Tibial artery (tissue), 4 donors: ENCODE measurements at regions not wholly inside any gene's neighbourhood (a gene's known extent, or its start where the extent isn't known, plus 50 kb on each side); places are given as distances from the start of the nearest gene placed in this dataset.

Experiments used
- DNase-seq, 2 donors: peaks; one replicate each; pipeline ENCODE4 v3.0.0-alpha.2; 2019
- H3K27ac ChIP-seq, 2 donors: fragments of 200-600 bp; sonication (generic) in 1 of 2; 1 replicate in 1 of 2; 2 replicates in 1 of 2; pipeline ENCODE4 v1.5.1; 2018 to 2019; ENCODE audit warnings: mild to moderate bottlenecking in 1 of 2
- H3K27me3 ChIP-seq, 2 donors: fragments of 200-600 bp; sonication (generic) in 1 of 2; one replicate each; pipeline versions ENCODE4 v1.5.1 to v1.6.0; 2016 to 2019
- H3K36me3 ChIP-seq, 3 donors: fragments of 200-600 bp; sonication (generic) in 2 of 3; one replicate each; pipeline ENCODE4 v1.5.1; 2016 to 2019; ENCODE audit warnings: mild to moderate bottlenecking in 2 of 3
- H3K4me1 ChIP-seq, 4 donors: fragments of 200-600 bp; sonication (generic) in 2 of 4; 1 replicate in 3 of 4; 2 replicates in 1 of 4; pipeline ENCODE4 v1.5.1; 2016 to 2019
- H3K4me3 ChIP-seq, 2 donors: fragments of 200-600 bp; sonication (generic) in 1 of 2; 1 replicate in 1 of 2; 2 replicates in 1 of 2; pipeline ENCODE4 v1.5.1; 2018 to 2019; ENCODE audit warnings: mild to moderate bottlenecking in 2 of 2
- H3K9me3 ChIP-seq, 3 donors: fragments of 200-600 bp; sonication (generic) in 1 of 3; one replicate each; pipeline ENCODE4 v1.5.1; 2016 to 2019
- CTCF ChIP-seq, 2 experiments: fragments of 200-600 bp in 1 of 2; fragments of 450-650 bp in 1 of 2; IDR thresholded peaks; one replicate each; pipeline ENCODE4 v1.5.1; 2017 to 2019; ENCODE audit warnings: antibody characterized with exemption in 2 of 2, mild to moderate bottlenecking in 1 of 2, moderate library complexity in 1 of 2
- intact Hi-C: fragments of 100-400 bp; cut with DNase I; formaldehyde crosslinking; loops from one replicate; pipeline ENCODE4 v1.15.0; 2023; ENCODE audit warnings: low total_unique reads

GRCh38 chr15:53225781-53226180 lies 435.6 kb upstream of the ONECUT1 start:
- Histone ChIP-seq H3K4me3 (no peak overlapping the region), H3K9me3 (no peaks in the 10 kb centered on the region), H3K27me3 (no peaks in the 10 kb centered on the region), H3K27ac (no peak overlapping the region), H3K4me1 (no peaks in the 10 kb centered on the region), H3K36me3 (no peaks in the 10 kb centered on the region)
- TF ChIP-seq CTCF (IDR thresholded peaks at IDR 0.05): no peak
- intact Hi-C loops: no loop called here
- no peak for DNase-seq

GRCh38 chr15:53224371-53224770 lies 434.2 kb upstream of the ONECUT1 start:
- DNase-seq: no peak
- intact Hi-C loops: no loop called here
- no peaks in the 10 kb centered on the region for H3K4me1 ChIP-seq
- no peak for TF ChIP-seq CTCF (IDR thresholded peaks at IDR 0.05)
- no peak overlapping the region for H3K4me3 ChIP-seq
- H3K36me3 ChIP-seq: no peaks in the 10 kb centered on the region
- H3K9me3 ChIP-seq: no peaks in the 10 kb centered on the region
- no peaks in the 10 kb centered on the region for H3K27me3 ChIP-seq
- H3K27ac ChIP-seq: no peak overlapping the region

- H3K4me1 ChIP-seq: no peaks in the 10 kb centered on the region
- intact Hi-C loops: no loop called here
- no peaks in the 10 kb centered on the region for H3K9me3 ChIP-seq
- DNase-seq: no peak
- no peaks in the 10 kb centered on the region for H3K27me3 ChIP-seq
- H3K4me3 ChIP-seq: no peak overlapping the region
- H3K27ac ChIP-seq: no peak overlapping the region
- no peaks in the 10 kb centered on the region for H3K36me3 ChIP-seq
- no peak for TF ChIP-seq CTCF (IDR thresholded peaks at IDR 0.05)
Observed at GRCh38 chr15:53223815-53224214, 433.7 kb upstream of the ONECUT1 start.

- H3K4me3 ChIP-seq: no peak overlapping the region
- intact Hi-C loops: no loop called here
- no peaks in the 10 kb centered on the region for H3K9me3 ChIP-seq
- H3K27me3 ChIP-seq: no peaks in the 10 kb centered on the region
- H3K4me1 ChIP-seq: no peaks in the 10 kb centered on the region
- H3K36me3 ChIP-seq: no peaks in the 10 kb centered on the region
- H3K27ac ChIP-seq: no peak overlapping the region
- TF ChIP-seq CTCF (IDR thresholded peaks at IDR 0.05): no peak
- no peak for DNase-seq
Observed at GRCh38 chr15:53218666-53219580, 428.8 kb upstream of the ONECUT1 start.

- Histone ChIP-seq H3K27ac (no peak overlapping the region), H3K4me3 (no peak overlapping the region), H3K36me3 (no peaks in the 10 kb centered on the region), H3K27me3 (no peaks in the 10 kb centered on the region), H3K4me1 (no peaks in the 10 kb centered on the region), H3K9me3 (no peaks in the 10 kb centered on the region)
- intact Hi-C loops: no loop called here
- TF ChIP-seq CTCF (IDR thresholded peaks at IDR 0.05): no peak
- DNase-seq: no peak
Observed at GRCh38 chr15:53216036-53216435, 425.9 kb upstream of the ONECUT1 start.
